GM13976 (cell line): ENCODE measurements at regions not wholly inside any gene's neighbourhood (a gene's known extent, or its start where the extent isn't known, plus 50 kb on each side); places are given as distances from the start of the nearest gene placed in this dataset.

Experiments used
- DNase-seq: peaks from one replicate; pipeline ENCODE4 v3.0.0; 2012; ENCODE audit warnings: low spot score
- CTCF ChIP-seq: IDR thresholded peaks from 2 replicates; pipeline ENCODE4 v1.5.1; 2012; ENCODE audit warnings: borderline replicate concordance, mild to moderate bottlenecking; ENCODE audit not compliant: insufficient read depth; ENCODE audit errors: extremely low read depth, missing control alignments, control extremely low read depth
- in situ Hi-C: fragments of 300-500 bp; cut with MboI; formaldehyde crosslinking; loops from one replicate; pipeline ENCODE4 v1.12.0; 2022; ENCODE audit warnings: low sequenced_read_pairs, mixed read lengths, inconsistent platforms; ENCODE audit not compliant: unreplicated experiment

- TF ChIP-seq CTCF: no peak
- in situ Hi-C loops: no loop called here
- no peak for DNase-seq
Observed at GRCh38 chr4:30881985-30882384, 161.8 kb downstream of the PCDH7 start.

DNA sequence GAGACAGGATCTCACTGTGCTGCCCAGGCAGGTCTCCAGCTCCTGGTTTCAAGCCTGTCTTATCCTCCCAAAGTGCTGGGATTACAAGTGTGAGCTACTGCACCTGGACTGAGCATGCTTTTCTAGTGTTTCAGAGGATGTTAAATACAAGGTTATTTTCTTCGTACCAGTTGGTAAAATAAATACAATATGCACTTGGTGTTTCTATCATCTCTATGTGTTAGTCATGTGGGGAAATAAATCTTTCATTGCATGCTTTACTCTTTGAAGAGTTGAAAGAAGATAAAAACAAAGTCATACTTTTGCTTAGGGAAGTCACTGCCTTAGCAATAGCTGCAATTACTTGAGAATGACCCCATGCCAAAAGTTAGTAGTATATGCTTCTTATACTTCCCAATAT lies 162.3 kb downstream of the PCDH7 start:
- TF ChIP-seq CTCF: no peak
- no peak for DNase-seq
- in situ Hi-C loops: no loop called here

- no peak for TF ChIP-seq CTCF
Observed at GRCh38 chr4:30882995-30883675, 163.0 kb downstream of the PCDH7 start.

DNA sequence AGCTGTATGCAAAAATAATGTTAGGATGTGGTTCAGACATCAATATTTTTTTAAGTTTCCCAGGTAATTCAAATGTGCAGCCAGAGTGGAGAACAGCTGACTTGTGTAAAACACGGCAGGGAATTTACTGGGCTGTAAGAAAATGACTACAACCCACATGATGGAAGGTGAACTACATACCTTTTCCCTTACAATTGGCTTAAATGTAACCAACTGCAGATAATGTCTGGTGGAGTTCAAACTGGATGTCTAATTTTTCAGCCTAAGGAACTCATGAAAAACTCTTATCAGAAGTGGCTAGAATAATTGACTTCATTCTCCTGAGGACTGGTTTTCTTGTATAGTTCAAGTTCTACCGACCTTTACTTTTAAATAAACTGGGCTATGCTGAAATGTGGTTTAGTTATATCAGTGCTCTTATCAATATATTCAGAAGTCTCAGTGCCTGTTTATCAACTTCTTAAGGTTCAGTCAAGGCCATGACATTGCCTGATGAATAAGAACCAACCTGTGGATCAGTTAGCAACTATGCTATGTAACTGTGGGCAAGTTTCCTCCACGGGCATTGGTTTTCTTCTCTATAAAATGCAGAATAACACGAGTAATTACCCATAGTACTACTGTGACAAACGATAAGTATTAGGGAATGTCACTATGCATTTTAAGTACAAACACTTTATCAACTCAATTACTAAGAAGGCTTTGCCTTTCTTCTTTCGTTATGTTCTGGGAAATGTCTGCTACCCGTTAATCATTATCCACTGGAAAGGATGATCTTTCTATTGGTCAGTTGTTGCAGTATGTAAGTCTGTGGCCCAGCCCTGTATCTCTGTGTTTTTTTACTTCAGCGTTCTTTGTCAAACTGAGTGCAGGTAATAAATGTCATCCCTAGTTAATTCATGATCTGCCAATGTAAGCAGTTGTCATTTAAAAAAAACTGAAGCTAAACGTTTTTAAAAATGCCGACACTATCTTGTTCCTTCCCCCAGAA lies 181.6 kb downstream of the PCDH7 start:
- no peak for TF ChIP-seq CTCF
- DNase-seq: no peak
- in situ Hi-C loops: no loop called here

More at GRCh38 chr4:30882995-30883675, 163.0 kb downstream of the PCDH7 start:
- in situ Hi-C loops: no loop called here
- no peak for DNase-seq

GRCh38 chr4:30903502-30904214 lies 183.5 kb downstream of the PCDH7 start:
- in situ Hi-C loops: no loop called here
- no peak for TF ChIP-seq CTCF
- no peak for DNase-seq

- TF ChIP-seq CTCF: no peak
- in situ Hi-C loops: no loop called here
- no peak for DNase-seq
Observed at GRCh38 chr4:30904215-30904555, 184.0 kb downstream of the PCDH7 start.
